GM12865 (cell line): ENCODE measurements at regions not wholly inside any gene's neighbourhood (a gene's known extent, or its start where the extent isn't known, plus 50 kb on each side); places are given as distances from the start of the nearest gene placed in this dataset.
"Not testable (repeated sequence)": the region's sequence is repeated elsewhere in the genome, so short reads cannot be mapped to it uniquely, and the experiment has no call there.

Source experiments
- DNase-seq: peaks from one replicate; pipeline ENCODE4 v3.0.0; 2010; ENCODE audit warnings: low read depth
- H3K4me3 ChIP-seq: 2 replicates; pipeline ENCODE4 v1.5.1; 2011; ENCODE audit warnings: mild to moderate bottlenecking, low read depth, low read length, control low read depth
- CTCF ChIP-seq: IDR thresholded peaks from 2 replicates; pipeline ENCODE4 v1.5.1; 2011; ENCODE audit warnings: low read length, control low read depth, low read depth, inconsistent platforms; ENCODE audit not compliant: insufficient read depth; ENCODE audit errors: missing control alignments

DNA sequence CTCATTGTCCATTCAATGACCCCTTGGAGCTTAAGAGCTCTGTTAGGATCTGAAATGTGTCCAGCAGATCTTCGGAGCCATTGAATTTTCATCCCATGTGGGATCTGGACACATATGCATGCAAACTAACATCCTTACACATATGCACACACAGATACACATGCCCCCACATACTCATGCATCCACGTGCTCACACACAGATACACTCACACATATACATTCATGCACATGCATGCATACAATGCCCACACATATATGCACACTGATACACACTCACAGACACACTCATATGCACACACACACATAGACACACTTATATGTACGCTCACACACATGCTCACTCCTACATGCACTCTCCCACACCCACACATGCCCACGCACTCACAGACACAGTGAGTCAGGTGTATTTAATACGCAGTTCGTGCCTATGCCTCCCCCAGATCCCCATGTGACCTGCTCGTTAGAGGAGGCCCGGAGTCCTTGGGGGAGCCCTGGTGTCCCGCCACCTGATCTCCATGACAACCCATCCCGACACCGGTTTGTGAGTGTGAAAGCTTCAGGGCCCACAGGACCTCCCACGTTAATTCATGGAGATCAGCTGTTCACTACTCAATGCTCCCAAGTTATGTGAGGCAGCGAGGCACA is 121.9 kb upstream of the SULF2 start:
- TF ChIP-seq CTCF, result no peak
- DNase-seq, result no peak
- H3K4me3 ChIP-seq, result no peak overlapping the region

DNA sequence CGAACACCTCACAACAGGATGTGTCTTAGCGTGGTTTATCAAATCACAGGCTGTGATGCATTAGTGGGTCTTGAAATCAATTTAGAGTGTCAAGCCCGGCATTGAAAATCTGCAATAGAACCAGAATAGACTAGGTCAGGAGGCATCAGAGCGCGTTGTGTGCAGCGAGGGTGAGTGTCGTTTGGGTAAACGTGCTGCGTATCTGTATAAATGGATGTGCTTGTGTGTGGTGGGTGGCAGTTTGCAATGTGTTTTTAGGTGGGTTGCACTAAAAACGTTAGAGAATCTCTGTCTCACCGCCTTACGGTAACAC is 121.0 kb upstream of the SULF2 start:
- no peak for TF ChIP-seq CTCF
- H3K4me3 ChIP-seq, result no peak overlapping the region
- DNase-seq, result no peak

DNA sequence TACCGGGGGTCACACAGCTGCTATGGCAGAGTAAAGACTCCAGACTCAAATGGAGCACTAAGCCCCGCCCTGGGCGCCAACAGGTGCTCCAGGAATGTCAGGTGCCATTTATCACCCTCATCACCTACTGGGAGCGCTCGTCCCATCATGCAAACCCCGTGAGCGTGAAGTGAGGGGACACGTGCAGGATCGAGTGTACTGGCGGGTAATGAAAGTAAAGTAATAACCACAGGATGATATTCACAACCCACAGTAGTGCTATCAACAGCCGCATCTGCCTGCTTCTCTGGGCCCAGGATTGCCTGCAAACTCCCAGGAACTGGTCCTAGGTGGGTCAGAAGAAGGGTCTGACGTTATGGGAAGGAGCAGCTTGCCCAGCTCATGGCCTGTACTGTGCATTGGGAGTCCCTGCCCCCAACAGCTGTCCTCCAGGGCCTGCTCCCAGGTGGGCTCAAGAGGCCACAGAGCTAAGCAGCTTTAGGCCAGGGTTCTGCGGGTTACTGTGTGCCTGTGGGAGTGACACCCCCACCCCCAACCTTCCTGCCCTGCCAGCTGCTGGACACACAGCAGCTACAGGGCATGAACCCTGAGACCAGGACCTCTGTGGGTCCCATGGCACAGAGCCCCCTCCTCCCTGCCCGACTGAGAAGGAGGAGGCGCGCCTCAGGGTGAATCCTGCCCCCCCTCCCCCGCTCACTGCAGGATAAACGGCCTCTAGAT is 120.5 kb upstream of the SULF2 start:
- DNase-seq, result no peak
- H3K4me3 ChIP-seq, result no peak overlapping the region
- TF ChIP-seq CTCF, result no peak

DNA sequence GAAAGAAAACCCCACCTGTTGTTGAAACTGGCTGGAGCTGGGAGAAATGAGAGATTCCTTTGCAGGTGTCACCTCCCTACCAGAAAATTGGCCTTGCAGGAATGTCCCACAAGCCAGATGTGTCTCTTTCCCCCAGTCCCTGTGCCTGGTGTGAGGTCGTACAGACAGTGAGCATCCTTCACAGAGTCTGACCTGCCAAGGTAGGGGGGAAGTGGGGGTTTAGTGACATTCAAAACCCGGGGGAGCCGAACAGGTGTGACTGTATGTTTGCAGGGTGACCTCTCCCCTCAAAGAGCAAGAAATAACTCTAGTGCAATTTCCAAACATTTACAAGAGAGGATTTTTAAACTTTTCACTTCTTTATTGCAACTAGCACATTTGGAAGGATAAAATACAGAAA is 117.7 kb upstream of the SULF2 start:
- H3K4me3 ChIP-seq, DNase-seq: not testable (repeated sequence)

GRCh38 chr20:47899313-47899712 is 114.0 kb upstream of the SULF2 start:
- not testable (repeated sequence) for DNase-seq, H3K4me3 ChIP-seq

DNA sequence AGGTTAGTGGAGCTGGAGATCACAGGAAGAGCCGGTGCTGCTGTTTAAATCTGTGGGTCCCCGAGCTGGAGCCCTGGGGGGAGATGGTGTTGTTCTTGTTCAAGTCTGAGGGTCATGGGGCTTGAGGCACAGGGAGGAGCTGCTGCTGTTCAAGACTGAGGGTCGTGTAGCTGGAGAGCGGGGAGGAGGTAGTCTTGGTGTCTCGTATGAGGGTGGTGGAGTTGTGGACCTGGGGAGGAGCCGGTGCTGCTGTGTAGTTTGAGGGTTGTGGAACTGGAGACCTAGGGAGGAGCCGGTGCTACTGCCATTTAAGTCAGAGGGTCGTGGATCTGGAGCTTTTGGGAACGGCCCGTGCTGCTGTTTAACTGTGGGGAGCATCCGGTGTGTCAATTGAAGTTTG is 112.2 kb upstream of the SULF2 start:
- no peak for TF ChIP-seq CTCF
- no peak overlapping the region for H3K4me3 ChIP-seq
- no peak for DNase-seq

DNA sequence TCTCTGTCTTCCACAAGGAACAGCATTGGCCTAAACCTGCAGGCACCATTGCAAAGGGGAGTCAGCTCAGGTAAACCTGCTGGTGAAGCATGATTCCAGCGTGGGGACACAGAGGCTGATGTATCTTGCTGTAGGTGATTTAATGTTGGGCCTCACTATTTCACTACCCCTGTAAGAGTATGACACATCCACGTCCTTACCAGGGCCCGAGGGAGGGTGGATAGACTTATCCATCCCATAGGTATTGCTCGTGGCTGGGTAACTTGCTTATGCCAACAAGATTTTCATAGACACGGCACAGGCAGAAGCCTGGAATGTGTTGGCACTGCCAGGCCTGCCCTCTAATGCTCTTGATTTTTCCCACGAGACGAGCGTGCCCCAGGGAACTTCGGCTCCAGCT is 107.4 kb upstream of the SULF2 start:
- not testable (repeated sequence) for DNase-seq, H3K4me3 ChIP-seq

DNA sequence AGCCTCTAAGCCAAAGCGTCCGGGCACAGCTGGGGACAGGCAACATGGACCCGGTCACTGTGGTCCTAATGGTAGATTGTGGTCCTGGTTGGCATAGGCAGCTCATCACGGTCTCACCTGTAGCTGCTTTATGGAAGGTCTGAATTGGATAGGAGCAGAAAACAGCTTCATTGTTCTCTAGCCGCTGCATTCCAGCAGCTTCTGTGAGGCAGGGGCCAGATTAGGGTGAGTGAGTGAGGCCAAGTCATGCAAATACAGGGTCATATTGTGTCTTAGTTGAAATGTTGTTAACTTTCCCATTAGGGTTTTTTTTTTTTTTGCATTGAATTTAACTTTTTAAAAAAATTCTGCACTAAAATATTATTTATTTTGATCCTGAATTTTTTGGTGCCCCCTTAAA is 105.4 kb upstream of the SULF2 start:
- DNase-seq, H3K4me3 ChIP-seq: not testable (repeated sequence)

GRCh38 chr20:47889751-47890150 is 104.5 kb upstream of the SULF2 start:
- not testable (repeated sequence) for DNase-seq

DNA sequence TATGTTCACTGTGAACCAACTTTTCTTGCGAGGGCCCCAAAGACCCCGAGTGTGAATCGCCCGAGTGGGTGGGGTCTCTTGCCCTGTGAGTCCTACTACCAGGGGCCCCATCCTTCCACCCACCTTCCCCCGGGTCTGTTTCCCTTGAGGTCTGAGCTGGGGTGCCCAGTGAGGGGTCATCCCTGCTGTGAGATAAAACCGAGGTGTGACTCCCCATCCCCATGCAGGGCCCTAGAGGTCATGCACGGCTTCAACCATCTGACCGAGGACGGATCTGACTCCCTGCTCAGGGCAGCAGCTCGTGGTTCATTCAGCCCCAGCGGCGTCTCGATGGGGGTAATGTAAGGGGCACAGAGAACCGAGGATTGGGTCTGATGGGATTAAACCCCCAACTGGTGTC is 103.1 kb upstream of the SULF2 start:
- no peak overlapping the region for H3K4me3 ChIP-seq
- DNase-seq, result no peak
- no peak for TF ChIP-seq CTCF

More at GRCh38 chr20:47889751-47890150, 104.5 kb upstream of the SULF2 start:
- not testable (repeated sequence) for H3K4me3 ChIP-seq
